ENCODE measurements at regions not wholly inside any gene's neighbourhood (a gene's known extent, or its start where the extent isn't known, plus 50 kb on each side); places are given as distances from the start of the nearest gene placed in this dataset.

DNA sequence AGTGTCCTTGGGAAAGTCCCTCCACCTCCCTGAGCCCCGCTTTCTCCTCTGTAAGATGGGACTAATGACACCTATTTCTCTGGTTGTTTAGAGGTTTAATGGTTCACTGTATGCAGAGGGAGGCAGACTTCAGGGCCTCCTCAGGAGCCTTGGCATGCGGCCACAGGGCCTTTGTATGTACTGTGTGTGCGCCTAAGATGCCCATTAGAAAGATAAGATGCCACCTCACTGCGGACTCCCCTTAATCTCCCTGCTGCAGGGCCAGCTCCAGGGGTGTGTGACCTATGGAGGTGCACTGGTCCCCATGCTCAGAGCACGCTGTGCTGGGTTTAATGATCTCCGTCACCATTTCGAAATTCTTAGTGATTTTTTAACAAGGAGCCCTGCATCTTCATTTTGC, 59.3 kb downstream of the TMEM235 start:
- TF ChIP-seq ZNF138 (tag by site-specific recombination; IDR thresholded peaks at IDR 0.05; ENCODE audit: borderline replicate concordance) (no peak), ZFP3 (tag by site-specific recombination; IDR thresholded peaks at IDR 0.05; ENCODE audit: low read depth) (no peak), ZBTB7A (tag by site-specific recombination; IDR thresholded peaks at IDR 0.05; ENCODE audit: low read depth) (no peak)
- TF ChIP-seq, protein P1, sequence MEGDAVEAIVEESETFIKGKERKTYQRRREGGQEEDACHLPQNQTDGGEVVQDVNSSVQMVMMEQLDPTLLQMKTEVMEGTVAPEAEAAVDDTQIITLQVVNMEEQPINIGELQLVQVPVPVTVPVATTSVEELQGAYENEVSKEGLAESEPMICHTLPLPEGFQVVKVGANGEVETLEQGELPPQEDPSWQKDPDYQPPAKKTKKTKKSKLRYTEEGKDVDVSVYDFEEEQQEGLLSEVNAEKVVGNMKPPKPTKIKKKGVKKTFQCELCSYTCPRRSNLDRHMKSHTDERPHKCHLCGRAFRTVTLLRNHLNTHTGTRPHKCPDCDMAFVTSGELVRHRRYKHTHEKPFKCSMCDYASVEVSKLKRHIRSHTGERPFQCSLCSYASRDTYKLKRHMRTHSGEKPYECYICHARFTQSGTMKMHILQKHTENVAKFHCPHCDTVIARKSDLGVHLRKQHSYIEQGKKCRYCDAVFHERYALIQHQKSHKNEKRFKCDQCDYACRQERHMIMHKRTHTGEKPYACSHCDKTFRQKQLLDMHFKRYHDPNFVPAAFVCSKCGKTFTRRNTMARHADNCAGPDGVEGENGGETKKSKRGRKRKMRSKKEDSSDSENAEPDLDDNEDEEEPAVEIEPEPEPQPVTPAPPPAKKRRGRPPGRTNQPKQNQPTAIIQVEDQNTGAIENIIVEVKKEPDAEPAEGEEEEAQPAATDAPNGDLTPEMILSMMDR (tag by site-specific recombination; IDR thresholded peaks at IDR 0.05), result no peak

Measured in HEK293 (cell line).